ENCODE measurements at regions not wholly inside any gene's neighbourhood (a gene's known extent, or its start where the extent isn't known, plus 50 kb on each side); places are given as distances from the start of the nearest gene placed in this dataset.
A peak's percentile ranks its signal among the peaks of the same experiment; 100 is the strongest.

- H3K27ac ChIP-seq: no peak overlapping the region
- no peak for TF ChIP-seq POLR2A (IDR thresholded peaks at IDR 0.05)
- TF ChIP-seq, protein P1, sequence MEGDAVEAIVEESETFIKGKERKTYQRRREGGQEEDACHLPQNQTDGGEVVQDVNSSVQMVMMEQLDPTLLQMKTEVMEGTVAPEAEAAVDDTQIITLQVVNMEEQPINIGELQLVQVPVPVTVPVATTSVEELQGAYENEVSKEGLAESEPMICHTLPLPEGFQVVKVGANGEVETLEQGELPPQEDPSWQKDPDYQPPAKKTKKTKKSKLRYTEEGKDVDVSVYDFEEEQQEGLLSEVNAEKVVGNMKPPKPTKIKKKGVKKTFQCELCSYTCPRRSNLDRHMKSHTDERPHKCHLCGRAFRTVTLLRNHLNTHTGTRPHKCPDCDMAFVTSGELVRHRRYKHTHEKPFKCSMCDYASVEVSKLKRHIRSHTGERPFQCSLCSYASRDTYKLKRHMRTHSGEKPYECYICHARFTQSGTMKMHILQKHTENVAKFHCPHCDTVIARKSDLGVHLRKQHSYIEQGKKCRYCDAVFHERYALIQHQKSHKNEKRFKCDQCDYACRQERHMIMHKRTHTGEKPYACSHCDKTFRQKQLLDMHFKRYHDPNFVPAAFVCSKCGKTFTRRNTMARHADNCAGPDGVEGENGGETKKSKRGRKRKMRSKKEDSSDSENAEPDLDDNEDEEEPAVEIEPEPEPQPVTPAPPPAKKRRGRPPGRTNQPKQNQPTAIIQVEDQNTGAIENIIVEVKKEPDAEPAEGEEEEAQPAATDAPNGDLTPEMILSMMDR (IDR thresholded peaks at IDR 0.05): no peak
- no peak overlapping the region for H3K4me3 ChIP-seq
- 18 to 70% methylated on average over 2 of the region's 2 CpGs for WGBS, 2 donors
- no peaks in the 10 kb centered on the region for H3K9me3 ChIP-seq
- no peaks in the 10 kb centered on the region for H3K4me1 ChIP-seq
- no peaks in the 10 kb centered on the region for H3K36me3 ChIP-seq
- DNase-seq: no peak
- H3K27me3 ChIP-seq: no peaks in the 10 kb centered on the region
- intact Hi-C loops (cut with DNase I): no loop called here
These were observed 128.8 kb upstream of the OSTN start for GRCh38 chr3:191070201-191070600.

DNA sequence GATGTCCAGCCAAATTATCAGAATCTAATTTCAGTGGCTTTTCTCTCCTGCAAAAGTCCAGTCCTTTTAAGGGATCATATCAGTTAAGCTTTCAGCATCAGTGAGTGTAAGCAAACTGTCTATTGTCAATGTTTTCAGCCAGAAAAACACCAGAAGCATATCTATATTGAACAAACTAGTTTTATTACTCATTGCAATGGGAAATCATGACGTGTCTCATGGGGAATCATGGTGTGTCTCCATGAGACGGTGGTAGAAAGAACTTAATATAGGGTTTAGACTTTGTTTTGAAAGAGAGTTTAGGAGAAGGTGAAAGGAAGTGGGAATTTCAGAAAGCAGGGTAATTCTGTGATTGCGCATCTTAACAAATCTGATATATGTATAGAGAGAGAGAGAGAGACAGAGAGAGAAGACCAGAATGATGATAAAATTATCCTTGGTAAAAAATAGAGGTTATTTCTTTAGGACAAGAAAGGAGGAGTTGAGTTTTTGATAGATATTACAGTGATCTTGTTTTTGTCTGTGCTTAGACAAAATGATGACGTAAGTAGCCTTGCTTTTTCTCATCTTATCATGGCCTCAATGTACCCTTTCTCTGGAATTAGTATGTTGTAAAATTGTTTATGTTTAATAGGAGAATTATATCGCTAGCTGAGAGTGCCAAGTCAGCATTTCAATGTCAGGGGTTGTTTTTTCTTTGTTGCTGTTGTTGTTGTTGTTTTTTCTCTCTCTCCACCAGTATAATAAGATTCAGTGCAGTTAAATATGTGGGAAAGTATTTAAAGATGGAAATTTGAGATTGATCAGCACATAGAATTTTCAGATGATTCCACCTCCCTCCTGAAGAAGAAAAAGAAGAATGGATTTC is 129.9 kb upstream of the OSTN start:
- no peaks in the 10 kb centered on the region for H3K27me3 ChIP-seq
- no peaks in the 10 kb centered on the region for H3K9me3 ChIP-seq
- intact Hi-C loops (cut with DNase I): no loop called here
- TF ChIP-seq, protein P1 (IDR thresholded peaks at IDR 0.05): no peak
- no peak for TF ChIP-seq POLR2A (IDR thresholded peaks at IDR 0.05)
- H3K4me3 ChIP-seq: no peak overlapping the region
- DNase-seq: no peak
- no peaks in the 10 kb centered on the region for H3K36me3 ChIP-seq
- 61 to 74% methylated on average over 5 of the region's 5 CpGs for WGBS, 2 donors
- no peaks in the 10 kb centered on the region for H3K4me1 ChIP-seq
- H3K27ac ChIP-seq: no peak overlapping the region

- no peak overlapping the region for H3K4me3 ChIP-seq
- H3K36me3 ChIP-seq: no peaks in the 10 kb centered on the region
- H3K27me3 ChIP-seq: no peaks in the 10 kb centered on the region
- 33 to 60% methylated on average over 1 of the region's 1 CpG for WGBS, 2 donors
- H3K27ac ChIP-seq: no peak overlapping the region
- intact Hi-C loops (cut with DNase I): no loop called here
- H3K4me1 ChIP-seq: no peaks in the 10 kb centered on the region
- H3K9me3 ChIP-seq: no peaks in the 10 kb centered on the region
- no peak for DNase-seq
- TF ChIP-seq POLR2A (IDR thresholded peaks at IDR 0.05): no peak
- TF ChIP-seq, protein P1 (IDR thresholded peaks at IDR 0.05): no peak
These were observed 132.4 kb upstream of the OSTN start for GRCh38 chr3:191066669-191067068.

- no peak for DNase-seq
- no peak overlapping the region for H3K4me3 ChIP-seq
- WGBS, 2 donors: 69 to 83% methylated on average over 6 of the region's 6 CpGs
- H3K4me1 ChIP-seq: no peaks in the 10 kb centered on the region
- intact Hi-C loops (cut with DNase I): no loop called here
- no peaks in the 10 kb centered on the region for H3K36me3 ChIP-seq
- no peaks in the 10 kb centered on the region for H3K9me3 ChIP-seq
- no peak for TF ChIP-seq POLR2A (IDR thresholded peaks at IDR 0.05)
- TF ChIP-seq, protein P1 (IDR thresholded peaks at IDR 0.05): no peak
- H3K27me3 ChIP-seq: no peaks in the 10 kb centered on the region
- no peak overlapping the region for H3K27ac ChIP-seq
These were observed 133.7 kb upstream of the OSTN start for GRCh38 chr3:191065181-191065805.

DNA sequence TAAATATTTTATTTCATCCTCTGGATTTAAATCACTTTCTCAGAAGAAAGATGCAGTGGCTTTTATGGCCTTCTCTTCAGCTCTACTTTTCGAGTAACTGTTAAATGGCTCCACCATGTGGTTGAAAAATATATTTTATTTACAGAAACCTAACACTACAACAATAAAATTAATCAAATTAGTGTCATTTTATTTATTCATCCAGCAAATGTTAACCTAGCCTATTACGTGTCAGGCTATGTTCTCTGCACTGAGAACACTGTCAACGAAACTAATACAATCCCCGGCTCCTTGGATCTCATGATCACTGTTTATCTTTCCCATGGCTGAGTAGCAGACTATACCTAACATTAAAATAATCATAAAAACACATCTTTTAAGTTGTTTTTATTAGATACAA is 148.0 kb upstream of the OSTN start:
- no peaks in the 10 kb centered on the region for H3K27me3 ChIP-seq
- WGBS, 2 donors: 9 to 12% methylated on average over 4 of the region's 4 CpGs
- no peak overlapping the region for H3K27ac ChIP-seq
- intact Hi-C loops (cut with DNase I): no loop called here
- no peak for DNase-seq
- H3K4me3 ChIP-seq: no peak overlapping the region
- no peaks in the 10 kb centered on the region for H3K9me3 ChIP-seq
- no peak for TF ChIP-seq POLR2A (IDR thresholded peaks at IDR 0.05)
- TF ChIP-seq, protein P1 (IDR thresholded peaks at IDR 0.05): peak in 4 of 6 experiments; percentile 26 to 58 (median 44)
- H3K36me3 ChIP-seq: no peaks in the 10 kb centered on the region
- H3K4me1 ChIP-seq: no peaks in the 10 kb centered on the region
